ENCODE measurements at regions not wholly inside any gene's neighbourhood (a gene's known extent, or its start where the extent isn't known, plus 50 kb on each side); places are given as distances from the start of the nearest gene placed in this dataset.

DNA sequence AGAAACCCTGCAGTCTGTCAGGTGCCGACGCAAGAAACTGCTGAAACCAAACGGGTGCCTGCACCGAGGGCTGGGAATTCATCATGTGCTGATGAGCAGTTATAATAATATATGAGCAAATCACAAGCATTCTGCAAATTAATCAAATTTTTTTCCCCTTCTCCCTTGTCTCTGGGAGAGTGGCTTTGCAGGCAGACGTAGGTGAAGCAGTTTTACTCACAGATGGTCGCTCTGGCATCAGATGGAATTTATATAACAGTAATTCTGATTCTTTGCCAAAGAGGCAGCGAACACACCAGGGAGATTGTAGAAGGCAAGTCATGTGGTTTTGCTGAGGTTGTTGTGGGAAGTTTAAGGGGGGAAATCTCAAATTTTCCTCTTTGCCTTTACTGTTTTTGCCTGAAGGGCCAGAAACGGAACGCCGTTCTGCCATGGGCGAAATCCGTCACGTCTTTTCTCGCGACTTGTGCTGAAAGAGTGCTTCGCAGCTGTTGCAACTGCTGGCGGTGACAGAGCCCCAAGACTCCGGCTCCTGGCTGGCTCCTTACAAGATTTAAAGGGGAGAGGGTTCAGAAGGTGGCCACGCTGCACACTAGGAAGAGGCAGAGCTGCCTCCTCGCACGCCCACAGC is 320.1 kb downstream of the ZNF536 start:
- intact Hi-C loops (cut with DNase I): no loop called here
- Histone ChIP-seq H3K27ac (peak overlapping the region in 1 of 4 donors; percentile 59), H3K9me3 (no peaks in the 10 kb centered on the region), H3K4me3 (peak overlapping the region in 3 of 4 donors; percentile 7 to 53 (median 25)), H3K4me1 (peaks cover 0 to 17% (median under 1%) of the 10 kb centered on the region in 3 donors), H3K27me3 (peaks cover 0 to 39% (median 0%) of the 10 kb centered on the region in 4 donors), H3K36me3 (no peaks in the 10 kb centered on the region)
- no peak for TF ChIP-seq POLR2A (IDR thresholded peaks at IDR 0.05)
- TF ChIP-seq, protein P1, sequence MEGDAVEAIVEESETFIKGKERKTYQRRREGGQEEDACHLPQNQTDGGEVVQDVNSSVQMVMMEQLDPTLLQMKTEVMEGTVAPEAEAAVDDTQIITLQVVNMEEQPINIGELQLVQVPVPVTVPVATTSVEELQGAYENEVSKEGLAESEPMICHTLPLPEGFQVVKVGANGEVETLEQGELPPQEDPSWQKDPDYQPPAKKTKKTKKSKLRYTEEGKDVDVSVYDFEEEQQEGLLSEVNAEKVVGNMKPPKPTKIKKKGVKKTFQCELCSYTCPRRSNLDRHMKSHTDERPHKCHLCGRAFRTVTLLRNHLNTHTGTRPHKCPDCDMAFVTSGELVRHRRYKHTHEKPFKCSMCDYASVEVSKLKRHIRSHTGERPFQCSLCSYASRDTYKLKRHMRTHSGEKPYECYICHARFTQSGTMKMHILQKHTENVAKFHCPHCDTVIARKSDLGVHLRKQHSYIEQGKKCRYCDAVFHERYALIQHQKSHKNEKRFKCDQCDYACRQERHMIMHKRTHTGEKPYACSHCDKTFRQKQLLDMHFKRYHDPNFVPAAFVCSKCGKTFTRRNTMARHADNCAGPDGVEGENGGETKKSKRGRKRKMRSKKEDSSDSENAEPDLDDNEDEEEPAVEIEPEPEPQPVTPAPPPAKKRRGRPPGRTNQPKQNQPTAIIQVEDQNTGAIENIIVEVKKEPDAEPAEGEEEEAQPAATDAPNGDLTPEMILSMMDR (IDR thresholded peaks at IDR 0.05): no peak
- no peak for DNase-seq
- 23 to 29% methylated on average over 21 of the region's 21 CpGs for WGBS, 2 donors

GRCh38 chr19:30691819-30692166 is 319.6 kb downstream of the ZNF536 start:
- H3K4me3 ChIP-seq: peak overlapping the region in 1 of 4 donors; percentile 53
- H3K36me3 ChIP-seq: no peaks in the 10 kb centered on the region
- H3K27ac ChIP-seq: no peak overlapping the region
- peaks cover 0 to 44% (median 0%) of the 10 kb centered on the region in 4 donors for H3K27me3 ChIP-seq
- intact Hi-C loops (cut with DNase I): no loop called here
- TF ChIP-seq, protein P1 (IDR thresholded peaks at IDR 0.05): no peak
- no peak for TF ChIP-seq POLR2A (IDR thresholded peaks at IDR 0.05)
- H3K9me3 ChIP-seq: no peaks in the 10 kb centered on the region
- WGBS, 2 donors: 46 to 50% methylated on average over 10 of the region's 10 CpGs
- no peak for DNase-seq
- H3K4me1 ChIP-seq: peaks cover 0 to 22% (median 3%) of the 10 kb centered on the region in 3 donors

GRCh38 chr19:30690935-30691818 is 319.0 kb downstream of the ZNF536 start:
- DNase-seq: no peak
- no peak for TF ChIP-seq POLR2A (IDR thresholded peaks at IDR 0.05)
- TF ChIP-seq, protein P1 (IDR thresholded peaks at IDR 0.05): no peak
- Histone ChIP-seq H3K4me3 (no peak overlapping the region), H3K36me3 (no peaks in the 10 kb centered on the region), H3K27ac (no peak overlapping the region), H3K4me1 (peaks cover 0 to 28% (median 3%) of the 10 kb centered on the region in 3 donors), H3K9me3 (no peaks in the 10 kb centered on the region), H3K27me3 (peaks cover 0 to 50% (median 0%) of the 10 kb centered on the region in 4 donors)
- 50% methylated on average over 16 to 22 of the region's 22 CpGs for WGBS, 2 donors
- intact Hi-C loops (cut with DNase I): no loop called here

DNA sequence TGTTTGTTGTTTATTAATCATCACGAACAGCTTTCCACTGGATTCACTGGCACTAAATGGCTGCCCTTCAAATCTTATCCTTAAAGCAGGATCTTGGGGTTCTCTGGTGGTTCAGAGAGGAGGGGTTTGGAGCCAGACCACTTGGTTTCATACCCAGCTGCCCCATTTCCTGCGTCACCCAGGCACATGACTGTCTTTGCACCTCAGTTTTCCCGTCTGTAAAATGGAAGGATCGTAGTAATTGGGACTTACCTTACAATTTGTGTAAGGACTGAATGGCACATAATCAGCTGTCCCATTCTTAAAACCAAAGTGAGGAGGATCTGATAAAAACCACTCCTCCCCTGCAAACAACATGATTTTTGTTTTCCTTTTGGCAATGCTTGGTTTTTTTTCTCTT is 318.3 kb downstream of the ZNF536 start:
- DNase-seq: no peak
- intact Hi-C loops (cut with DNase I): no loop called here
- H3K27me3 ChIP-seq: peaks cover 0 to 51% (median 0%) of the 10 kb centered on the region in 4 donors
- H3K27ac ChIP-seq: no peak overlapping the region
- WGBS, 2 donors: 74 to 75% methylated on average over 4 of the region's 4 CpGs
- H3K9me3 ChIP-seq: no peaks in the 10 kb centered on the region
- no peak for TF ChIP-seq POLR2A (IDR thresholded peaks at IDR 0.05)
- TF ChIP-seq, protein P1 (IDR thresholded peaks at IDR 0.05): no peak
- H3K4me1 ChIP-seq: peaks cover 0 to 29% (median 3%) of the 10 kb centered on the region in 3 donors
- H3K36me3 ChIP-seq: no peaks in the 10 kb centered on the region
- H3K4me3 ChIP-seq: no peak overlapping the region

GRCh38 chr19:30689474-30689873 is 317.3 kb downstream of the ZNF536 start:
- H3K4me1 ChIP-seq: peaks cover 0 to 29% (median 3%) of the 10 kb centered on the region in 3 donors
- intact Hi-C loops (cut with DNase I): loop anchor here (10.0 kb wide), 1 partner anchor 1535 kb away; no protein-coding TSS in a partner anchor
- 46 to 64% methylated on average over 4 of the region's 4 CpGs for WGBS, 2 donors
- TF ChIP-seq POLR2A (IDR thresholded peaks at IDR 0.05): no peak
- TF ChIP-seq, protein P1 (IDR thresholded peaks at IDR 0.05): no peak
- H3K36me3 ChIP-seq: no peaks in the 10 kb centered on the region
- no peaks in the 10 kb centered on the region for H3K9me3 ChIP-seq
- H3K4me3 ChIP-seq: no peak overlapping the region
- no peak for DNase-seq
- peaks cover 0 to 59% (median 0%) of the 10 kb centered on the region in 4 donors for H3K27me3 ChIP-seq
- no peak overlapping the region for H3K27ac ChIP-seq
